Vagina (tissue), 2 donors: ENCODE measurements at regions not wholly inside any gene's neighbourhood (a gene's known extent, or its start where the extent isn't known, plus 50 kb on each side); places are given as distances from the start of the nearest gene placed in this dataset.
"Not testable (repeated sequence)": the region's sequence is repeated elsewhere in the genome, so short reads cannot be mapped to it uniquely, and the experiment has no call there.

Source experiments
- DNase-seq, 2 donors: peaks; one replicate each; pipeline ENCODE4 v3.0.0-alpha.2; 2017; ENCODE audit errors: extremely low spot score in 2 of 2
- H3K27ac ChIP-seq: fragments of 200-600 bp; sonication (generic); one replicate; pipeline ENCODE4 v1.5.1; 2019
- H3K27me3 ChIP-seq: fragments of 200-600 bp; sonication (generic); one replicate; pipeline ENCODE4 v1.5.1; 2019
- H3K36me3 ChIP-seq, 2 donors: fragments of 200-600 bp; sonication (generic); one replicate each; pipeline ENCODE4 v1.5.1; 2017 to 2019
- H3K4me1 ChIP-seq: fragments of 200-600 bp; sonication (generic); one replicate; pipeline ENCODE4 v1.5.1; 2019
- H3K4me3 ChIP-seq, 2 donors: fragments of 200-600 bp; sonication (generic); 1 replicate in 1 of 2; 2 replicates in 1 of 2; pipeline ENCODE4 v1.5.1; 2016 to 2019
- H3K9me3 ChIP-seq: fragments of 200-600 bp; sonication (generic); one replicate; pipeline ENCODE4 v1.5.1; 2019
- POLR2A ChIP-seq, 2 donors: fragments of 450-650 bp; IDR thresholded peaks; one replicate each; pipeline ENCODE4 v1.6.1; 2017; ENCODE audit warnings: antibody characterized with exemption in 2 of 2, mild to moderate bottlenecking in 2 of 2, moderate library complexity in 2 of 2
- POLR2AphosphoS5 ChIP-seq, 2 donors: sonication (generic); formaldehyde crosslinking; IDR thresholded peaks; one replicate each; pipeline ENCODE4 v1.9.0; 2017; ENCODE audit warnings: antibody characterized with exemption in 2 of 2, mild to moderate bottlenecking in 2 of 2, low read depth in 1 of 2; ENCODE audit not compliant: insufficient read depth in 1 of 2
- intact Hi-C: fragments of 100-400 bp; cut with DNase I; formaldehyde crosslinking; loops from one replicate; pipeline ENCODE4 v1.15.1; 2023
- TF ChIP-seq, protein P1 (sequence below), 3 experiments: fragments of 450-650 bp in 2 of 3; fragments of 200-600 bp in 1 of 3; sonication (generic) in 1 of 3; IDR thresholded peaks; one replicate each; pipeline ENCODE4 v1.5.1; 2017 to 2019; ENCODE audit warnings: antibody characterized with exemption in 3 of 3, mild to moderate bottlenecking in 2 of 3, moderate library complexity in 2 of 3

- H3K9me3 ChIP-seq, result no peaks in the 10 kb centered on the region
- no peaks in the 10 kb centered on the region for H3K4me1 ChIP-seq
- H3K36me3 ChIP-seq, result no peaks in the 10 kb centered on the region
- no peak overlapping the region for H3K27ac ChIP-seq
- no peaks in the 10 kb centered on the region for H3K27me3 ChIP-seq
- no peak overlapping the region for H3K4me3 ChIP-seq
- no peak for DNase-seq
- intact Hi-C loops, result no loop called here
- TF ChIP-seq, protein P1, sequence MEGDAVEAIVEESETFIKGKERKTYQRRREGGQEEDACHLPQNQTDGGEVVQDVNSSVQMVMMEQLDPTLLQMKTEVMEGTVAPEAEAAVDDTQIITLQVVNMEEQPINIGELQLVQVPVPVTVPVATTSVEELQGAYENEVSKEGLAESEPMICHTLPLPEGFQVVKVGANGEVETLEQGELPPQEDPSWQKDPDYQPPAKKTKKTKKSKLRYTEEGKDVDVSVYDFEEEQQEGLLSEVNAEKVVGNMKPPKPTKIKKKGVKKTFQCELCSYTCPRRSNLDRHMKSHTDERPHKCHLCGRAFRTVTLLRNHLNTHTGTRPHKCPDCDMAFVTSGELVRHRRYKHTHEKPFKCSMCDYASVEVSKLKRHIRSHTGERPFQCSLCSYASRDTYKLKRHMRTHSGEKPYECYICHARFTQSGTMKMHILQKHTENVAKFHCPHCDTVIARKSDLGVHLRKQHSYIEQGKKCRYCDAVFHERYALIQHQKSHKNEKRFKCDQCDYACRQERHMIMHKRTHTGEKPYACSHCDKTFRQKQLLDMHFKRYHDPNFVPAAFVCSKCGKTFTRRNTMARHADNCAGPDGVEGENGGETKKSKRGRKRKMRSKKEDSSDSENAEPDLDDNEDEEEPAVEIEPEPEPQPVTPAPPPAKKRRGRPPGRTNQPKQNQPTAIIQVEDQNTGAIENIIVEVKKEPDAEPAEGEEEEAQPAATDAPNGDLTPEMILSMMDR (IDR thresholded peaks at IDR 0.05), result no peak
- no peak for TF ChIP-seq POLR2A (IDR thresholded peaks at IDR 0.05)
- TF ChIP-seq POLR2AphosphoS5 (IDR thresholded peaks at IDR 0.05; ENCODE audit: insufficient read depth in 1 of 2, low read depth in 1 of 2), result no peak
These were observed 587.6 kb upstream of the IL12A start for GRCh38 chr3:159401069-159401468.

DNA sequence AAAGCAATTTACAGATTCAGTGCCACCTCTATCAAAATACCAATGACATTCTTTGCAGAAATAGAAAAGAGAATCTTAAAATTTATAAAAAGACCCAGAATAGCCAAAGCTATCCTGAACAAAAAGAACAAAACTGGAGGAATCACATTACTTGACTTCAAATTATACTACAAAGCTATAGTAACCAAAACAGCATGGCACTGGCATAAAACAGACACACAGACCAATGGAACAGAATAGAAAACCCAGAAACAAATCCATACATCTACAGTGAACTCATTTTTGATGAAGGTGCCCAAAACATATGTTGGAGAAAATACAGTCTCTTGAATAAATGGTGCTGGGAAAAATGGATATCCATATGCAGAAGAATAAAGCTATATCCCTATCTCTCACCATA lies 578.9 kb upstream of the IL12A start:
- H3K36me3 ChIP-seq, H3K4me3 ChIP-seq, H3K27ac ChIP-seq, H3K27me3 ChIP-seq, DNase-seq, H3K4me1 ChIP-seq, H3K9me3 ChIP-seq, intact Hi-C loops: not testable (repeated sequence)

DNA sequence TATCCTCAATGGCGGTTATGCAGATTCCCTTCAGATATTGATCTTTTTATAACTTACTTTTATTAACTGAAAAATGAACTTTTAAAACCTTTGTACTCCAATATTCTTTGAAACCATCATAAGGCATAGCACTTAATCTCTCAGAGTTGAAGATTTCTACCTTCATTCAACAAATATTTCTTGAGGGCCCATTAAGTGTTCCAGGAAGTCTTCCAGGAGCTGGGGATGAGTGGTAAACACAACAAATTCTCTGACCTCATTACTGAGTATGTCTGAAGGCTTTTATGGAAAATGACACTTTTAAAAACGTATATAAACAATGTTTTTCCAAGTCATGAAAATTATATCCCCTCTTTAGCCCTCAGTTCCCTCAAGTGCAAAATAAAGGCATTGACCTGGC lies 575.3 kb upstream of the IL12A start:
- no peak for DNase-seq
- Histone ChIP-seq H3K4me1 (no peaks in the 10 kb centered on the region), H3K27me3 (no peaks in the 10 kb centered on the region), H3K27ac (no peak overlapping the region), H3K36me3 (no peaks in the 10 kb centered on the region), H3K4me3 (no peak overlapping the region), H3K9me3 (no peaks in the 10 kb centered on the region)
- no peak for TF ChIP-seq POLR2AphosphoS5 (IDR thresholded peaks at IDR 0.05; ENCODE audit: insufficient read depth in 1 of 2, low read depth in 1 of 2)
- intact Hi-C loops, result no loop called here

- no peaks in the 10 kb centered on the region for H3K4me1 ChIP-seq
- no peaks in the 10 kb centered on the region for H3K36me3 ChIP-seq
- no peak for DNase-seq
- H3K27ac ChIP-seq, result no peak overlapping the region
- no peaks in the 10 kb centered on the region for H3K9me3 ChIP-seq
- TF ChIP-seq, protein P1 (IDR thresholded peaks at IDR 0.05), result no peak
- TF ChIP-seq POLR2A (IDR thresholded peaks at IDR 0.05), result no peak
- TF ChIP-seq POLR2AphosphoS5 (IDR thresholded peaks at IDR 0.05; ENCODE audit: insufficient read depth in 1 of 2, low read depth in 1 of 2), result no peak
- intact Hi-C loops, result no loop called here
- no peaks in the 10 kb centered on the region for H3K27me3 ChIP-seq
- H3K4me3 ChIP-seq, result no peak overlapping the region
These were observed 571.8 kb upstream of the IL12A start for GRCh38 chr3:159416856-159417255.

DNA sequence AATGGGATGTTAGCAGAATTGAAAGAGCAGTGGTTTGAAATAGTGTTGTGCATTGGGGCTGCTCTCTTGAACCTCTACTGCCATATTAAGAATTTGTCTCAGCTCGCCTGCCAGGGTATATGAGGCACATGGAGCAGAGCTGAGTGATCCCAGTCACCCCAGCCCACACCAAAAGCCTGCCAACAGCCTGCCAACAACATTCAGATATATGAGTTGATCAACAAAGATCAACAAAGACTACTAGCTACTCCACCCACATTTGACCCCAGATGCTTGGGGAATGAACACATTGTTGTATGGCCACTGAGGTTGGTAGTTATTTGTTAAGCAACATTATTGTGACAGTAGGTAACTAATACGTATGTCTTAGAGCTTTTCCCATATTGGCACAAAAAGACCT lies 570.9 kb upstream of the IL12A start:
- no peaks in the 10 kb centered on the region for H3K4me1 ChIP-seq
- H3K9me3 ChIP-seq, result no peaks in the 10 kb centered on the region
- no peaks in the 10 kb centered on the region for H3K27me3 ChIP-seq
- TF ChIP-seq POLR2AphosphoS5 (IDR thresholded peaks at IDR 0.05; ENCODE audit: insufficient read depth in 1 of 2, low read depth in 1 of 2), result no peak
- no peak for TF ChIP-seq POLR2A (IDR thresholded peaks at IDR 0.05)
- TF ChIP-seq, protein P1 (IDR thresholded peaks at IDR 0.05), result no peak
- H3K27ac ChIP-seq, result no peak overlapping the region
- intact Hi-C loops, result no loop called here
- no peak overlapping the region for H3K4me3 ChIP-seq
- no peaks in the 10 kb centered on the region for H3K36me3 ChIP-seq
- no peak for DNase-seq

GRCh38 chr3:159418571-159419526 lies 569.8 kb upstream of the IL12A start:
- intact Hi-C loops, result no loop called here
- no peak overlapping the region for H3K4me3 ChIP-seq
- TF ChIP-seq POLR2AphosphoS5 (IDR thresholded peaks at IDR 0.05; ENCODE audit: insufficient read depth in 1 of 2, low read depth in 1 of 2) (no peak), POLR2A (IDR thresholded peaks at IDR 0.05) (no peak)
- TF ChIP-seq, protein P1 (IDR thresholded peaks at IDR 0.05), result no peak
- H3K27me3 ChIP-seq, result no peaks in the 10 kb centered on the region
- no peaks in the 10 kb centered on the region for H3K36me3 ChIP-seq
- H3K4me1 ChIP-seq, result no peaks in the 10 kb centered on the region
- no peaks in the 10 kb centered on the region for H3K9me3 ChIP-seq
- no peak for DNase-seq
- no peak overlapping the region for H3K27ac ChIP-seq
